GM12891 (cell line): ENCODE measurements at regions not wholly inside any gene's neighbourhood (a gene's known extent, or its start where the extent isn't known, plus 50 kb on each side); places are given as distances from the start of the nearest gene placed in this dataset.

Experiments used
- POLR2A ChIP-seq: IDR thresholded peaks from 2 replicates; pipeline ENCODE4 v1.6.1; 2011; ENCODE audit warnings: low read depth, low read length, control low read depth
- TAF1 ChIP-seq: IDR thresholded peaks from 2 replicates; pipeline ENCODE4 v1.6.1; 2011; ENCODE audit warnings: low read depth, low read length, control low read depth

- TF ChIP-seq POLR2A (no peak), TAF1 (no peak)
Measured at GRCh38 chr12:111069886-111070285, 149.5 kb upstream of the MYL2 start.
